DOHH2 (cell line): ENCODE measurements at regions not wholly inside any gene's neighbourhood (a gene's known extent, or its start where the extent isn't known, plus 50 kb on each side); places are given as distances from the start of the nearest gene placed in this dataset.

Experiments
- EZH2phosphoT487 ChIP-seq: fragments of 200-600 bp; sonication (generic); IDR thresholded peaks from 2 replicates; pipeline ENCODE4 v1.6.1; 2017; ENCODE audit warnings: borderline replicate concordance, mild to moderate bottlenecking, antibody characterized with exemption, low read length, moderate library complexity, mixed read lengths
- TF ChIP-seq, protein P1 (sequence below): fragments of 200-600 bp; sonication (generic); IDR thresholded peaks from one replicate; pipeline ENCODE4 v1.5.1; 2014; ENCODE audit warnings: antibody characterized with exemption, mild to moderate bottlenecking, low read depth, low read length; ENCODE audit not compliant: poor library complexity, severe bottlenecking

DNA sequence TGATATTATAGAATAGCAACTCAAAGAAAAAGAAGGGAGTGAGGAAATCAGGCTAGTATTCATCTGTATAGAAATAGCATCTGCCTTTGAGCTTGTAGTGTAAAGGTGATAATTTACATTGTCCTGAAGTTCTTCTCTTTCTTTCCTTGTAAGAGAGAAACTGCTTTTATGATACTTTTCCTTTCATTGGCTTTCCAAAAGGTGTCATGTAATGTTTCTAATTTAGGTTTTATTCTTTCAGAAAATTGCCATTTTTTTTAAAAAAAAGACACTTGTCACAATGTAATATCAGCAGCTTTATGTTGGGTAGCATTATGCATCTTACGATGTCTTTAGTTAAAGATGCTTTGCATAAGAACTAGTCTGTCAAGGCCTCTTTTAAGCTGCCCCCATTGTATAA is 1153.8 kb upstream of the PCDH7 start:
- TF ChIP-seq, protein P1, sequence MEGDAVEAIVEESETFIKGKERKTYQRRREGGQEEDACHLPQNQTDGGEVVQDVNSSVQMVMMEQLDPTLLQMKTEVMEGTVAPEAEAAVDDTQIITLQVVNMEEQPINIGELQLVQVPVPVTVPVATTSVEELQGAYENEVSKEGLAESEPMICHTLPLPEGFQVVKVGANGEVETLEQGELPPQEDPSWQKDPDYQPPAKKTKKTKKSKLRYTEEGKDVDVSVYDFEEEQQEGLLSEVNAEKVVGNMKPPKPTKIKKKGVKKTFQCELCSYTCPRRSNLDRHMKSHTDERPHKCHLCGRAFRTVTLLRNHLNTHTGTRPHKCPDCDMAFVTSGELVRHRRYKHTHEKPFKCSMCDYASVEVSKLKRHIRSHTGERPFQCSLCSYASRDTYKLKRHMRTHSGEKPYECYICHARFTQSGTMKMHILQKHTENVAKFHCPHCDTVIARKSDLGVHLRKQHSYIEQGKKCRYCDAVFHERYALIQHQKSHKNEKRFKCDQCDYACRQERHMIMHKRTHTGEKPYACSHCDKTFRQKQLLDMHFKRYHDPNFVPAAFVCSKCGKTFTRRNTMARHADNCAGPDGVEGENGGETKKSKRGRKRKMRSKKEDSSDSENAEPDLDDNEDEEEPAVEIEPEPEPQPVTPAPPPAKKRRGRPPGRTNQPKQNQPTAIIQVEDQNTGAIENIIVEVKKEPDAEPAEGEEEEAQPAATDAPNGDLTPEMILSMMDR: no peak
- TF ChIP-seq EZH2phosphoT487: no peak
